IMR-90 (cell line): ENCODE measurements at regions not wholly inside any gene's neighbourhood (a gene's known extent, or its start where the extent isn't known, plus 50 kb on each side); places are given as distances from the start of the nearest gene placed in this dataset.

Experiments
- ATAC-seq: fragments of 200-7000 bp; cut with Tn5 transposase; 2 replicates; pipeline ENCODE4 v1.9.1; 2020; ENCODE audit warnings: low read depth, mild to moderate bottlenecking, moderate library complexity
- BruUV-seq: library from RNA; stranded (reverse); fragments of 400-500 nt; replicated peaks from 2 replicates; lab custom pipeline; 2021; lab: Mats Ljungman, UMichigan
- CTCF ChIA-PET: fragments of 300-600 bp; formaldehyde crosslinking; extraction: SDS; loops from one replicate; lab custom pipeline; 2021; ENCODE audit warnings: antibody characterized with exemption; lab: Yijun Ruan, JAX
- POLR2A ChIA-PET: fragments of 300-600 bp; sonication (Branson Sonifier 250); formaldehyde crosslinking; loops from one replicate; lab custom pipeline; 2022; ENCODE audit warnings: antibody characterized with exemption; ENCODE audit not compliant: unreplicated experiment; lab: Charles Lee
- DNase-seq: peaks from one replicate; pipeline ENCODE4 v3.0.0; 2013
- H2AFZ ChIP-seq: replicated peaks from 2 replicates; pipeline ENCODE3; 2013; ENCODE audit warnings: low read length, mild to moderate bottlenecking; ENCODE audit not compliant: poor library complexity
- H2AK5ac ChIP-seq: 2 replicates; pipeline ENCODE4 v1.6.1; 2013; ENCODE audit warnings: low read depth, low read length, inconsistent platforms
- H2AK9ac ChIP-seq: replicated peaks from 2 replicates; pipeline ENCODE3; 2013; ENCODE audit warnings: mild to moderate bottlenecking, low read depth, low read length, moderate library complexity; ENCODE audit not compliant: poor library complexity
- H2BK120ac ChIP-seq: 2 replicates; pipeline ENCODE4 v1.6.1; 2013; ENCODE audit warnings: low read depth, low read length, inconsistent platforms
- H2BK15ac ChIP-seq: 3 replicates; pipeline ENCODE4 v1.6.1; 2013; ENCODE audit warnings: low read depth, low read length, inconsistent platforms
- H2BK20ac ChIP-seq: 2 replicates; pipeline ENCODE4 v1.6.1; 2013; ENCODE audit warnings: low read depth, mild to moderate bottlenecking, inconsistent platforms, low read length, moderate library complexity
- H2BK5ac ChIP-seq: 2 replicates; pipeline ENCODE4 v1.6.1; 2013; ENCODE audit warnings: mild to moderate bottlenecking, low read depth, low read length, inconsistent platforms; ENCODE audit not compliant: poor library complexity, severe bottlenecking
- H3K14ac ChIP-seq: replicated peaks from 2 replicates; pipeline ENCODE4 v1.6.1; 2013; ENCODE audit warnings: low read depth, low read length, inconsistent platforms
- H3K18ac ChIP-seq: 2 replicates; pipeline ENCODE4 v1.6.1; 2013; ENCODE audit warnings: low read depth, low read length, control low read depth
- H3K23ac ChIP-seq: 2 replicates; pipeline ENCODE4 v1.6.1; 2013; ENCODE audit warnings: low read depth, low read length, inconsistent platforms
- H3K27ac ChIP-seq: 2 replicates; pipeline ENCODE4 v1.5.1; 2013; ENCODE audit warnings: mild to moderate bottlenecking, control low read depth, low read length; ENCODE audit not compliant: insufficient read depth
- H3K27me3 ChIP-seq: 2 replicates; pipeline ENCODE4 v1.6.1; 2013; ENCODE audit warnings: low read length; ENCODE audit not compliant: control insufficient read depth, insufficient read depth
- H3K36me3 ChIP-seq: 2 replicates; pipeline ENCODE4 v1.6.1; 2013; ENCODE audit warnings: low read length, mixed read lengths; ENCODE audit not compliant: control insufficient read depth, insufficient read depth
- H3K4ac ChIP-seq: 2 replicates; pipeline ENCODE4 v1.6.1; 2013; ENCODE audit warnings: low read depth, low read length, inconsistent platforms
- H3K4me1 ChIP-seq: 2 replicates; pipeline ENCODE4 v1.6.1; 2013; ENCODE audit warnings: low read length, mixed read lengths; ENCODE audit not compliant: control insufficient read depth, insufficient read depth
- H3K4me2 ChIP-seq: 2 replicates; pipeline ENCODE4 v1.6.1; 2013; ENCODE audit warnings: low read depth, mild to moderate bottlenecking, control low read depth, low read length, moderate library complexity
- H3K4me3 ChIP-seq: 2 replicates; pipeline ENCODE4 v1.5.1; 2013; ENCODE audit warnings: low read depth, mild to moderate bottlenecking, control low read depth, low read length, moderate library complexity; ENCODE audit not compliant: insufficient read depth
- H3K56ac ChIP-seq: 2 replicates; pipeline ENCODE4 v1.6.1; 2013; ENCODE audit warnings: low read length, inconsistent platforms; ENCODE audit not compliant: insufficient read depth; ENCODE audit errors: extremely low read depth
- H3K79me1 ChIP-seq, 2 experiments: 2 replicates each; pipeline ENCODE4 v1.6.1; 2013; ENCODE audit warnings: low read length in 2 of 2, inconsistent platforms in 1 of 2, low read depth in 1 of 2
- H3K9ac ChIP-seq: 2 replicates; pipeline ENCODE4 v1.6.1; 2013; ENCODE audit warnings: low read depth, low read length, control low read depth
- H3K9me1 ChIP-seq: 2 replicates; pipeline ENCODE4 v1.6.1; 2013; ENCODE audit warnings: low read length, inconsistent platforms; ENCODE audit not compliant: insufficient read depth
- H3K9me3 ChIP-seq: 2 replicates; pipeline ENCODE4 v1.6.1; 2013; ENCODE audit warnings: low read length; ENCODE audit not compliant: control insufficient read depth, insufficient read depth
- H4K20me1 ChIP-seq: 2 replicates; pipeline ENCODE4 v1.6.1; 2013; ENCODE audit warnings: low read length, inconsistent platforms; ENCODE audit not compliant: insufficient read depth
- H4K5ac ChIP-seq: 2 replicates; pipeline ENCODE4 v1.6.1; 2013; ENCODE audit warnings: mild to moderate bottlenecking, low read depth, low read length, control low read depth
- H4K8ac ChIP-seq, 2 experiments: 2 replicates each; pipeline ENCODE4 v1.6.1; 2013; ENCODE audit warnings: low read depth in 2 of 2, low read length in 2 of 2, control low read depth in 1 of 2, inconsistent platforms in 1 of 2
- H4K91ac ChIP-seq: 2 replicates; pipeline ENCODE4 v1.6.1; 2013; ENCODE audit warnings: low read depth, low read length, inconsistent platforms; ENCODE audit not compliant: insufficient read depth
- CEBPB ChIP-seq: IDR thresholded peaks from 2 replicates; pipeline ENCODE4 v1.6.1; 2012; ENCODE audit warnings: low read depth, low read length, improper control_type of control experiment
- CHD1 ChIP-seq: IDR thresholded peaks from 2 replicates; pipeline ENCODE4 v1.6.1; 2012; ENCODE audit warnings: low read depth, low read length, improper control_type of control experiment
- FOS ChIP-seq: fragments of 150-350 bp; IDR thresholded peaks from 2 replicates; pipeline ENCODE4 v1.6.1; 2016; ENCODE audit warnings: low read depth, low read length
- MAFK ChIP-seq: IDR thresholded peaks from 2 replicates; pipeline ENCODE4 v1.6.1; 2012; ENCODE audit warnings: low read depth, low read length, improper control_type of control experiment
- MXI1 ChIP-seq: IDR thresholded peaks from 2 replicates; pipeline ENCODE4 v1.6.1; 2012; ENCODE audit warnings: low read depth, mild to moderate bottlenecking, low read length, moderate library complexity, borderline replicate concordance
- RAD21 ChIP-seq: IDR thresholded peaks from 2 replicates; pipeline ENCODE4 v1.6.1; 2012; ENCODE audit warnings: low read length, improper control_type of control experiment
- RCOR1 ChIP-seq: IDR thresholded peaks from 2 replicates; pipeline ENCODE4 v1.6.1; 2012; ENCODE audit warnings: mild to moderate bottlenecking, low read length, improper control_type of control experiment; ENCODE audit not compliant: insufficient replicate concordance
- RFX5 ChIP-seq: IDR thresholded peaks from 2 replicates; pipeline ENCODE4 v1.8.0; 2012; ENCODE audit warnings: low read depth, mild to moderate bottlenecking, low read length, moderate library complexity
- WGBS, 2 experiments: methylation state at CpG; one replicate each; pipeline versions ENCODE4 v1.1.5 to v1.1.7; 2013; ENCODE audit warnings: missing lambda C conversion rate in 2 of 2; ENCODE audit not compliant: insufficient read length in 1 of 2; ENCODE audit errors: extremely low coverage in 2 of 2; 5-methylcytosine and 5-hydroxymethylcytosine counted together
- dilution Hi-C: fragments of 300-500 bp; cut with HindIII; formaldehyde crosslinking; loops from one replicate; pipeline ENCODE4 v1.14.3; 2018; ENCODE audit warnings: low sequenced_read_pairs; ENCODE audit not compliant: unreplicated experiment
- in situ Hi-C: fragments of 300-500 bp; cut with MboI; formaldehyde crosslinking; loops from 3 replicates; pipeline ENCODE4 v1.14.3; 2019; ENCODE audit warnings: low sequenced_read_pairs, inconsistent platforms, mixed read lengths
- intact Hi-C: fragments of 100-400 bp; cut with micrococcal nuclease; formaldehyde crosslinking; loops from 2 replicates; pipeline ENCODE4 v1.10.0; 2022
- TF ChIP-seq, protein P1 (sequence below): conservative IDR thresholded peaks from 2 replicates; pipeline ENCODE4 v1.5.1; 2012; ENCODE audit warnings: mild to moderate bottlenecking, low read depth, low read length, improper control_type of control experiment
- TF ChIP-seq, protein P2 (sequence below): fragments of 150-350 bp; IDR thresholded peaks from 2 replicates; pipeline ENCODE4 v1.6.1; 2017; ENCODE audit warnings: mild to moderate bottlenecking, antibody characterized with exemption, low read length, low read depth

DNA sequence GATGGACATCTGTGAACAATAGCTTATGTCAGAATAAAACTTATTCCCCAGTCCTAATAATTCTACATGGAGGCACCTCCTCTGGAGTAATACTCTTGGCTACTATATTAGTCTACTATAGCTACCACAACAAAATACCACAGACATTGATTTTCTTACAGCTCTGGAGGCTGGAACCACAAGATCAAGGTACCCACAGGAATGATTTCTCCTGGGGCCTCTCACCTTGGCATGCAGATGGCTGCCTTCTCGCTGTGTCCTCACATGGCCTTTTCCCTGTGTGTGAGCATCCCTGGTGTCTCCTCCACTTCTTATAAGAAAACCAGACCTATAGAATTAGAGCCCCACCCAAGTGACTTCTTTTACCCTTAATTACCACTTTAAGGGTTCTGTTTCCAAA, 244.3 kb downstream of the BARHL2 start:
- Histone ChIP-seq H4K91ac (no peak overlapping the region), H4K8ac (no peak overlapping the region), H3K4me3 (no peak overlapping the region), H3K14ac (no peak overlapping the region), H2AK5ac (no peak overlapping the region), H3K56ac (no peak overlapping the region), H3K4me2 (no peak overlapping the region), H3K4ac (no peak overlapping the region), H2BK20ac (no peak overlapping the region), H3K9me1 (no peaks in the 10 kb centered on the region), H3K27me3 (no peaks in the 10 kb centered on the region), H2BK5ac (no peak overlapping the region), H2BK120ac (no peak overlapping the region), H2AFZ (no peak overlapping the region), H4K5ac (no peak overlapping the region), H3K9ac (no peak overlapping the region), H3K4me1 (no peaks in the 10 kb centered on the region), H3K36me3 (no peaks in the 10 kb centered on the region), H2BK15ac (no peak overlapping the region), H4K20me1 (no peaks in the 10 kb centered on the region), H3K9me3 (no peaks in the 10 kb centered on the region), H3K79me1 (no peaks in the 10 kb centered on the region), H3K27ac (no peak overlapping the region), H3K18ac (no peak overlapping the region), H2AK9ac (no peak overlapping the region), H3K23ac (no peak overlapping the region)
- dilution Hi-C loops: no loop called here
- DNase-seq (no peak), ATAC-seq (no peak)
- no TSS peak for BruUV-seq
- intact Hi-C loops: no loop called here
- in situ Hi-C loops: no loop called here
- no peak for TF ChIP-seq RFX5
- TF ChIP-seq RCOR1: no peak
- no peak for TF ChIP-seq CHD1
- no peak for TF ChIP-seq CEBPB
- TF ChIP-seq, protein P1, sequence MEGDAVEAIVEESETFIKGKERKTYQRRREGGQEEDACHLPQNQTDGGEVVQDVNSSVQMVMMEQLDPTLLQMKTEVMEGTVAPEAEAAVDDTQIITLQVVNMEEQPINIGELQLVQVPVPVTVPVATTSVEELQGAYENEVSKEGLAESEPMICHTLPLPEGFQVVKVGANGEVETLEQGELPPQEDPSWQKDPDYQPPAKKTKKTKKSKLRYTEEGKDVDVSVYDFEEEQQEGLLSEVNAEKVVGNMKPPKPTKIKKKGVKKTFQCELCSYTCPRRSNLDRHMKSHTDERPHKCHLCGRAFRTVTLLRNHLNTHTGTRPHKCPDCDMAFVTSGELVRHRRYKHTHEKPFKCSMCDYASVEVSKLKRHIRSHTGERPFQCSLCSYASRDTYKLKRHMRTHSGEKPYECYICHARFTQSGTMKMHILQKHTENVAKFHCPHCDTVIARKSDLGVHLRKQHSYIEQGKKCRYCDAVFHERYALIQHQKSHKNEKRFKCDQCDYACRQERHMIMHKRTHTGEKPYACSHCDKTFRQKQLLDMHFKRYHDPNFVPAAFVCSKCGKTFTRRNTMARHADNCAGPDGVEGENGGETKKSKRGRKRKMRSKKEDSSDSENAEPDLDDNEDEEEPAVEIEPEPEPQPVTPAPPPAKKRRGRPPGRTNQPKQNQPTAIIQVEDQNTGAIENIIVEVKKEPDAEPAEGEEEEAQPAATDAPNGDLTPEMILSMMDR: no peak
- no peak for TF ChIP-seq MXI1
- TF ChIP-seq RAD21: no peak
- TF ChIP-seq, protein P2, sequence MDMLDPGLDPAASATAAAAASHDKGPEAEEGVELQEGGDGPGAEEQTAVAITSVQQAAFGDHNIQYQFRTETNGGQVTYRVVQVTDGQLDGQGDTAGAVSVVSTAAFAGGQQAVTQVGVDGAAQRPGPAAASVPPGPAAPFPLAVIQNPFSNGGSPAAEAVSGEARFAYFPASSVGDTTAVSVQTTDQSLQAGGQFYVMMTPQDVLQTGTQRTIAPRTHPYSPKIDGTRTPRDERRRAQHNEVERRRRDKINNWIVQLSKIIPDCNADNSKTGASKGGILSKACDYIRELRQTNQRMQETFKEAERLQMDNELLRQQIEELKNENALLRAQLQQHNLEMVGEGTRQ: no peak
- TF ChIP-seq FOS: no peak
- TF ChIP-seq MAFK: no peak
- POLR2A ChIA-PET: no interaction called here
- WGBS, 2 experiments: no CpG with 5 or more reads among the region's 1 CpG
- CTCF ChIA-PET: no interaction called here
